ENCODE measurements at regions not wholly inside any gene's neighbourhood (a gene's known extent, or its start where the extent isn't known, plus 50 kb on each side); places are given as distances from the start of the nearest gene placed in this dataset.

DNA sequence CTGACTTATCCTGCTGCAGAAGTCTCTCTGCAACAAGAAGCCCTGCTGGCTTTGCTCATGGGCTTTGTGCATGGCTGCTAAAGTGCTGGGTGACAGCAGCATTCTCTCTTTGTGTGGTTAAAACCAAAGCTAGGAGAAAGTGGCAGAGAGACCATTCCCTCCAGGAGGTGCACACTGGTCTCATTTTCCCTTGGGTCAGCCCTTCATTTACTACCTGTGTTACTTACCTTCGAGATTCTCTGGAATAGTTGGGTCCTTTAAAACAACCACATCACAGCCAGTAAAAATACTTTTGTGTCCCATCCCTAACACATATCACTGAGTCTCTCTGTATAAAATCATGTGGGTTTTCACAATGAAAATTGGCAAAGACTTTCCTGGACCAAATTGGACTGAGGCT, 315.5 kb downstream of the IRX1 start:
- Histone ChIP-seq H3K9me1 (replicated peaks; ENCODE audit: control insufficient read depth, extremely low read depth, insufficient read depth, low read length) (no peaks in the 10 kb centered on the region), H3K27me3 (ENCODE audit: control insufficient read depth in 2 of 2, insufficient read depth in 2 of 2, low read length in 2 of 2) (no peaks in the 10 kb centered on the region), H3K4me1 (ENCODE audit: control insufficient read depth, extremely low read depth, insufficient read depth, low read length) (no peaks in the 10 kb centered on the region), H3K9me3 (replicated peaks; ENCODE audit: control insufficient read depth, insufficient read depth, low read length) (peaks cover 6% of the 10 kb centered on the region), H3K79me2 (ENCODE audit: control insufficient read depth, insufficient read depth, low read length) (no peaks in the 10 kb centered on the region), H3K4me3 (replicated peaks in 1 of 3; ENCODE audit: insufficient read depth in 1 of 3, low read depth in 1 of 3, low read length in 3 of 3) (no peak overlapping the region), H3K4me2 (ENCODE audit: insufficient read depth, low read length) (no peak overlapping the region), H3K36me3 (ENCODE audit: control insufficient read depth in 2 of 2, extremely low read depth in 1 of 2, insufficient read depth in 2 of 2, low read length in 2 of 2) (no peaks in the 10 kb centered on the region), H3K27ac (ENCODE audit: insufficient read depth, low read depth, low read length) (no peak overlapping the region), H3K9ac (replicated peaks; ENCODE audit: extremely low read depth, insufficient read depth, low read length) (no peak overlapping the region), H2AFZ (ENCODE audit: low read depth, low read length) (no peak overlapping the region), H4K20me1 (replicated peaks; ENCODE audit: control insufficient read depth, extremely low read depth, insufficient read depth, low read length) (no peaks in the 10 kb centered on the region)
- intact Hi-C loops (cut with micrococcal nuclease) (no loop called here), dilution Hi-C loops (cut with MboI; ENCODE audit: extremely low pct_ligation_motif_present, low sequenced_read_pairs) (no loop called here)
- BruUV-seq (replicated peaks): no TSS peak
- POLR2A ChIA-PET: no interaction called here
- TF ChIP-seq, protein P1, sequence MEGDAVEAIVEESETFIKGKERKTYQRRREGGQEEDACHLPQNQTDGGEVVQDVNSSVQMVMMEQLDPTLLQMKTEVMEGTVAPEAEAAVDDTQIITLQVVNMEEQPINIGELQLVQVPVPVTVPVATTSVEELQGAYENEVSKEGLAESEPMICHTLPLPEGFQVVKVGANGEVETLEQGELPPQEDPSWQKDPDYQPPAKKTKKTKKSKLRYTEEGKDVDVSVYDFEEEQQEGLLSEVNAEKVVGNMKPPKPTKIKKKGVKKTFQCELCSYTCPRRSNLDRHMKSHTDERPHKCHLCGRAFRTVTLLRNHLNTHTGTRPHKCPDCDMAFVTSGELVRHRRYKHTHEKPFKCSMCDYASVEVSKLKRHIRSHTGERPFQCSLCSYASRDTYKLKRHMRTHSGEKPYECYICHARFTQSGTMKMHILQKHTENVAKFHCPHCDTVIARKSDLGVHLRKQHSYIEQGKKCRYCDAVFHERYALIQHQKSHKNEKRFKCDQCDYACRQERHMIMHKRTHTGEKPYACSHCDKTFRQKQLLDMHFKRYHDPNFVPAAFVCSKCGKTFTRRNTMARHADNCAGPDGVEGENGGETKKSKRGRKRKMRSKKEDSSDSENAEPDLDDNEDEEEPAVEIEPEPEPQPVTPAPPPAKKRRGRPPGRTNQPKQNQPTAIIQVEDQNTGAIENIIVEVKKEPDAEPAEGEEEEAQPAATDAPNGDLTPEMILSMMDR (IDR thresholded peaks at IDR 0.05; ENCODE audit: extremely low read depth in 1 of 2, insufficient read depth in 1 of 2, low read depth in 1 of 2, low read length in 2 of 2): no peak
- TF ChIP-seq POLR2AphosphoS5 (IDR thresholded peaks at IDR 0.05; ENCODE audit: insufficient read depth, low read depth, low read length): no peak
- TF ChIP-seq JUN (IDR thresholded peaks at IDR 0.05; ENCODE audit: borderline replicate concordance, insufficient read depth, insufficient read length, low read depth): no peak
- TF ChIP-seq GATA2 (IDR thresholded peaks at IDR 0.05; ENCODE audit: insufficient read depth, insufficient read length, low read depth, low read length): no peak
- TF ChIP-seq POLR2A (IDR thresholded peaks at IDR 0.05; ENCODE audit: low read depth, low read length): no peak
- TF ChIP-seq, protein P2, sequence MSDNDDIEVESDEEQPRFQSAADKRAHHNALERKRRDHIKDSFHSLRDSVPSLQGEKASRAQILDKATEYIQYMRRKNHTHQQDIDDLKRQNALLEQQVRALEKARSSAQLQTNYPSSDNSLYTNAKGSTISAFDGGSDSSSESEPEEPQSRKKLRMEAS (IDR thresholded peaks at IDR 0.05; ENCODE audit: insufficient read depth, insufficient read length): no peak
- no peak for TF ChIP-seq FOS (IDR thresholded peaks at IDR 0.05; ENCODE audit: borderline replicate concordance, insufficient read depth, low read length)
- no peak for TF ChIP-seq EZH2 (IDR thresholded peaks at IDR 0.05; ENCODE audit: borderline replicate concordance, low read depth, low read length, severe bottlenecking)
- no peak for TF ChIP-seq MYC (IDR thresholded peaks at IDR 0.05; ENCODE audit: low read depth, low read length)
- CTCF ChIA-PET: no interaction called here
- FAIRE-seq (no peak), DNase-seq (ENCODE audit: low read depth, low spot score) (no peak)
